Heart right ventricle (tissue), 16 donors: ENCODE measurements at regions not wholly inside any gene's neighbourhood (a gene's known extent, or its start where the extent isn't known, plus 50 kb on each side); places are given as distances from the start of the nearest gene placed in this dataset.
A peak's percentile ranks its signal among the peaks of the same experiment; 100 is the strongest.

ENCODE experiments used
- ATAC-seq, 8 donors: fragments of 200-7000 bp; cut with Tn5 transposase; one replicate each; pipeline ENCODE4 v1.9.1; 2020; ENCODE audit warnings: mild to moderate bottlenecking in 8 of 8, moderate library complexity in 8 of 8, moderate number of reproducible peaks in 1 of 8
- DNase-seq, 2 donors: peaks; one replicate each; pipeline ENCODE4 v3.0.0-alpha.2; 2020
- H3K27ac ChIP-seq, 10 donors: fragments of 200-600 bp; sonication (generic) in 2 of 10; one replicate each; pipeline versions ENCODE4 v1.5.0 to v1.8.0; 2020 to 2022; ENCODE audit warnings: mild to moderate bottlenecking in 3 of 10
- H3K27me3 ChIP-seq, 7 donors: fragments of 200-600 bp; one replicate each; pipeline ENCODE4 v1.8.0; 2021 to 2022; ENCODE audit warnings: mild to moderate bottlenecking in 2 of 7
- H3K36me3 ChIP-seq, 9 donors: fragments of 200-600 bp; sonication (generic) in 1 of 9; one replicate each; pipeline versions ENCODE4 v1.5.0 to v1.8.0; 2020 to 2022; ENCODE audit warnings: mild to moderate bottlenecking in 2 of 9
- H3K4me1 ChIP-seq, 9 donors: fragments of 200-600 bp; sonication (generic) in 1 of 9; one replicate each; pipeline versions ENCODE4 v1.5.0 to v1.8.0; 2020 to 2022; ENCODE audit warnings: mild to moderate bottlenecking in 4 of 9
- H3K4me3 ChIP-seq, 10 donors: fragments of 200-600 bp; sonication (generic) in 2 of 10; one replicate each; pipeline versions ENCODE4 v1.5.0 to v1.8.0; 2020 to 2022; ENCODE audit warnings: mild to moderate bottlenecking in 7 of 10, moderate library complexity in 2 of 10
- H3K9me3 ChIP-seq, 11 donors: fragments of 200-600 bp in 10 of 11; sonication (generic) in 2 of 11; one replicate each; pipeline versions ENCODE4 v1.5.0 to v1.8.0; 2013 to 2022; ENCODE audit warnings: mild to moderate bottlenecking in 2 of 11, control low read depth in 1 of 11, moderate library complexity in 1 of 11
- WGBS, 2 donors: extraction: QIAGEN DNeasy Blood & Tissue Kit; methylation state at CpG; one replicate each; pipeline ENCODE4 v1.1.7; 2013; ENCODE audit warnings: inconsistent platforms in 1 of 2; 5-methylcytosine and 5-hydroxymethylcytosine counted together
- intact Hi-C, 10 donors: fragments of 100-400 bp; cut with DNase I; formaldehyde crosslinking; loops; one replicate each; pipeline versions ENCODE4 v1.11.1 to v1.14.2; 2022
- TF ChIP-seq, protein P1 (sequence below), 9 donors: fragments of 200-600 bp; sonication (generic) in 2 of 9; IDR thresholded peaks; one replicate each; pipeline versions ENCODE4 v1.5.0 to v1.8.0; 2021 to 2022; ENCODE audit warnings: antibody characterized with exemption in 9 of 9, mild to moderate bottlenecking in 5 of 9, moderate library complexity in 1 of 9
- donor health status: Arrhythmogenic right ventricular cardiomyopathy.
- donor health status: ischemic (EF 13 %, LVEDD 7.1; RV severe dilation, severe dysfunction).
- donor health status: healthy with polysubstance abuse.
- donor health status: DM: no; HTN: yes; CAD: no.
- donor health status: DM: no; HTN: no; CAD: no.
- donor health status: ischemic (EF 25% LVEDD 6.9; RV normal size, moderate dysfunction).
- donor health status: ischemic (EF 25% LVEDD 5.7; RV mildly dilated, moderate dysfunction).
- donor health status: healthy.
- donor health status: DM: yes; HTN: yes; CAD: no.
- donor health status: Ischemic cardiomyopathy.
- donor health status: ischemic (EF 35%, LVEDD 5.7; RV mildly dilated, moderate dysfunction).
- donor health status: nonischemic (EF 11% LVEDD 7.7; RV severe dilation, severe dysfunction).
- donor health status: DM: yes; HTN: yes; CAD: no.
- donor health status: PGD.
- donor health status: ischemic (EF 29% LVEDD 5.4; RV normal size, mild dysfunction).
- donor health status: nonischemic (EF 23%, LVEDD 6.1; RV moderate dilation, normal function).

DNA sequence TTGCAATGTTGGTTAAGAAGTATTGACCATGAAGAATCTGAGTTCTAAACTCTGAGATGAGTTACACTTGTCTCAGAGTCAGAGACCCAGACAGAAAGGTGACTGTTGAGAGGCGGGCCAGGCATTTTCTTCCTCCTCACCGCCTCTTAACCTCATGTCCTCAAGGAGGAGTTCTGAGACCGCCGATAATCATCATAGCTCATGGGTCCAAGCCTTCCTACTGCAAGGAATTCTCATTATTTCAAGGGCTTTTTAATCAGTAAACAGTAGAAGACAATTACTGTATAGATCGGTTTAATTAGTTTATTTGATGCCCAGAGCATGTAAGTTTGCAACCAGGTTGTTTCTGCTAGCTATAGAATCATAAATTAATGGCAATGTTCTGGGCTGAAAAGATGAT is 382.4 kb upstream of the MMS22L start:
- no peak overlapping the region for H3K4me3 ChIP-seq
- DNase-seq: no peak
- H3K9me3 ChIP-seq: no peaks in the 10 kb centered on the region
- TF ChIP-seq, protein P1, sequence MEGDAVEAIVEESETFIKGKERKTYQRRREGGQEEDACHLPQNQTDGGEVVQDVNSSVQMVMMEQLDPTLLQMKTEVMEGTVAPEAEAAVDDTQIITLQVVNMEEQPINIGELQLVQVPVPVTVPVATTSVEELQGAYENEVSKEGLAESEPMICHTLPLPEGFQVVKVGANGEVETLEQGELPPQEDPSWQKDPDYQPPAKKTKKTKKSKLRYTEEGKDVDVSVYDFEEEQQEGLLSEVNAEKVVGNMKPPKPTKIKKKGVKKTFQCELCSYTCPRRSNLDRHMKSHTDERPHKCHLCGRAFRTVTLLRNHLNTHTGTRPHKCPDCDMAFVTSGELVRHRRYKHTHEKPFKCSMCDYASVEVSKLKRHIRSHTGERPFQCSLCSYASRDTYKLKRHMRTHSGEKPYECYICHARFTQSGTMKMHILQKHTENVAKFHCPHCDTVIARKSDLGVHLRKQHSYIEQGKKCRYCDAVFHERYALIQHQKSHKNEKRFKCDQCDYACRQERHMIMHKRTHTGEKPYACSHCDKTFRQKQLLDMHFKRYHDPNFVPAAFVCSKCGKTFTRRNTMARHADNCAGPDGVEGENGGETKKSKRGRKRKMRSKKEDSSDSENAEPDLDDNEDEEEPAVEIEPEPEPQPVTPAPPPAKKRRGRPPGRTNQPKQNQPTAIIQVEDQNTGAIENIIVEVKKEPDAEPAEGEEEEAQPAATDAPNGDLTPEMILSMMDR (IDR thresholded peaks at IDR 0.05): no peak
- no peak overlapping the region for H3K27ac ChIP-seq
- H3K27me3 ChIP-seq: no peaks in the 10 kb centered on the region
- peaks cover 0 to 13% (median 0%) of the 10 kb centered on the region in 9 donors for H3K4me1 ChIP-seq
- no peak for ATAC-seq
- intact Hi-C loops: loop anchor here in 1 of 10 donors (5.0 kb wide), 1 partner anchor 73 kb away; no protein-coding TSS in a partner anchor
- WGBS, 2 donors: 70 to 74% methylated on average over 5 of the region's 5 CpGs
- no peaks in the 10 kb centered on the region for H3K36me3 ChIP-seq

DNA sequence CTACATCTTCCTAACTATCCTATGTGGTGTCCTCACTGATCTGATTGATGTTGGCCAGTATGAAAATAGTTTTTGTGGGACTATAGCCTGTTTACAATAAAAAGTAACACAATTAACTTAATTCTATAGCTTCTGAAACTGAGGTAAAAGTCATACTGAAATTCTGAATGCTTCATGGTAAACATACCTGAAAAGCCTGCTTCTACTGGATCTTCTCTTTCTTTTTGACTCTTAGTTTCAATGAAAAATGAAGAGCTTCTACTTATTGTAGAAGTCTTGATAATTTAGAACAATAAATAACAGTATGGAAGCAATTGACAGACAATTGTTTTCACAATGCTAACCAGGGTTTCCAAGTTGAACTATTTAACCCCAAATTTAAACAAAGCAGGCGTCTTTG is 383.9 kb upstream of the MMS22L start:
- Histone ChIP-seq H3K27ac (no peak overlapping the region), H3K9me3 (no peaks in the 10 kb centered on the region), H3K4me1 (peaks cover 0 to 13% (median 0%) of the 10 kb centered on the region in 9 donors), H3K27me3 (no peaks in the 10 kb centered on the region), H3K36me3 (no peaks in the 10 kb centered on the region), H3K4me3 (no peak overlapping the region)
- ATAC-seq: no peak
- TF ChIP-seq, protein P1 (IDR thresholded peaks at IDR 0.05): no peak
- intact Hi-C loops: loop anchor here in 1 of 10 donors (5.0 kb wide), 1 partner anchor 75 kb away; no protein-coding TSS in a partner anchor
- WGBS, 2 donors: 70 to 78% methylated on average over 1 of the region's 1 CpG
- no peak for DNase-seq

DNA sequence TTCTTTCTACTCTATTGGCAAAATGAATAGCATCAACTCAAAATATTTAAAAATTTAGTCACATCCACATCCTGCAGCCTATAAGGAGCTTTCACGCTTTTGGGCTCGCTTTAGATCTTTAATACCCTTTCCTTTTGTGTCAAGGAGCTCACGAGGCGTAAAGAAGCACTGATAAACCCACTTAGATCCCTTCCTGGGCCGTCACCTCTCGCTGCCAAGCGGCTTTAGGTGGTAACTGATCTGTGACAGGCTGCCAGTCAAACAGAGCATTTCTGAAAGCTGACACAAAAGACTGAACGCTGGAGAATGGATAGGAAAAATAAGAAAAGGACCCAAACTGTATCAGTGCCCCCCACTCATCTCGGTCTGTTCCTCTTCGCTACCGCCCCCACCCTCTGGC is 385.7 kb upstream of the MMS22L start:
- H3K4me3 ChIP-seq: peak overlapping the region in 8 of 10 donors; percentile 7 to 45 (median 32)
- H3K9me3 ChIP-seq: no peaks in the 10 kb centered on the region
- DNase-seq (peak in 1 of 2 donors; percentile 14), ATAC-seq (peak in 5 of 8 donors; percentile 22 to 90 (median 69))
- H3K4me1 ChIP-seq: peaks cover 0 to 13% (median 0%) of the 10 kb centered on the region in 9 donors
- 6 to 9% methylated on average over 11 of the region's 11 CpGs for WGBS, 2 donors
- TF ChIP-seq, protein P1 (IDR thresholded peaks at IDR 0.05): no peak
- H3K27ac ChIP-seq: peak overlapping the region in 5 of 10 donors; percentile 16 to 64 (median 36)
- no peaks in the 10 kb centered on the region for H3K36me3 ChIP-seq
- intact Hi-C loops: loop anchor here in 1 of 10 donors (5.0 kb wide), 1 partner anchor 76 kb away; no protein-coding TSS in a partner anchor
- H3K27me3 ChIP-seq: no peaks in the 10 kb centered on the region

DNA sequence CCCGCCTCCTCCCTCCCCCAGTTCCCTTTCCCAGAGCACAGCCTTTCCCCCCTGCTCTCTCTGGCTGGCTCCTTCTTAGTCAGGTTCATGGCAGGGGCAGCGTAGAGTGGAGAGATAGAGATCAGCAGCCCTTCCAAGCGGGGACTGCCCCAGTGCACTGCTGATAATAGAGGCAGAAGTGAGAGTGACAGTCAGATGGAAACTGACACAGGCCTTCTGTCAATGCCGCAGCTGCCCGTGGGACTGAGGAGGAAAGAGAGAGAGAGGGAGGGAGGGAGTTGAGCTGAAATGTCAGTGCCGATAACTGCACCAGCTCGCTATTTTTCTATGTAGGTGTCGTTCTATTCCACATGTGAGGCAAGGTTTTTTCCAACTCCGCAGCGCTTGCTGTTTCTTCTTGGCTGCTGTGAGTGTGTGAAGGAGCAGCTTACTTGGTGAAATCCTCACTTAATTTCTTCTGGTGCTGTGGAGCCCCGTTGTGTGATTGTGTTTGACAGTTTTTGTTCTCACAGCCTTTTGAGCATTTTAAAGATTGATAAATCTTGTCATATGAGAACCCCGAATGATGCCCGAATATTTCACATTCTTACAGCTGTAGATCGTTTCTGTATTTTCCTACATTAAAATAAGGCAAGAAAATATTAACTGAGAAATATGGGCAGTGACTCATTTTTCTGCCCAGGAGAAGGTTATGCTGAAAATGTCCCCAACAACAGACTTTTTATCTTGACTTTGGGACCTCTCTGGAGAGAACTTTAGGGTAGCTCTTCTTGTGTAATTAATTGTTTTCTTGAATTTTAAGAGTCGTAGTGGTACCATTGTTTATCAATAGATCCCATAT is 386.4 kb upstream of the MMS22L start:
- ATAC-seq (peak; percentile 32 to 99 (median 82)), DNase-seq (peak; percentile 23 to 27)
- no peaks in the 10 kb centered on the region for H3K9me3 ChIP-seq
- H3K4me3 ChIP-seq: peak overlapping the region in 8 of 10 donors; percentile 7 to 45 (median 32)
- TF ChIP-seq, protein P1 (IDR thresholded peaks at IDR 0.05): no peak
- H3K27ac ChIP-seq: peak overlapping the region in 5 of 10 donors; percentile 16 to 64 (median 36)
- H3K36me3 ChIP-seq: no peaks in the 10 kb centered on the region
- intact Hi-C loops: loop anchor here in 1 of 10 donors (5.0 kb wide), 1 partner anchor 77 kb away; no protein-coding TSS in a partner anchor
- no peaks in the 10 kb centered on the region for H3K27me3 ChIP-seq
- WGBS, 2 donors: 11% methylated on average over 15 of the region's 15 CpGs
- H3K4me1 ChIP-seq: peaks cover 0 to 13% (median 0%) of the 10 kb centered on the region in 9 donors
